ENCODE measurements at regions not wholly inside any gene's neighbourhood (a gene's known extent, or its start where the extent isn't known, plus 50 kb on each side); places are given as distances from the start of the nearest gene placed in this dataset.

DNA sequence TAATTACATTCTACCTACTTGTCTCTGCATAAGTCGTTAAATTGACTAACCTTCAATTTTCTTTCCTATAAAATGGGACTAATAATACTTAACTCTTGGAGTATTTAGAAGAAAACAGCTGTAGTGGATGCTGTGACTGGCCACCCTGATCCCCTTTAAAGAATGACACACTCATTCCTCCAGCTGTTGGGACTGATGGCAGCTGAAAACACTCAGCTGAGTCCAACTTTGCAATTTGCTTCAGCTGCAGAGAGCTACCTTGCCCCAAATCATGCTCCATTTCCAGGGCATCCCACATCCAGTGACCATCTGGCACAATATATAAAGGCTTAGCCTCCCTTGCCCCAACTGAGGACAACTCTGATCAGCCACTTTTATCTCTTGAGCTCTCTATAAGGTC is 89.1 kb downstream of the MID1IP1 start:
- no peak for DNase-seq

DNA sequence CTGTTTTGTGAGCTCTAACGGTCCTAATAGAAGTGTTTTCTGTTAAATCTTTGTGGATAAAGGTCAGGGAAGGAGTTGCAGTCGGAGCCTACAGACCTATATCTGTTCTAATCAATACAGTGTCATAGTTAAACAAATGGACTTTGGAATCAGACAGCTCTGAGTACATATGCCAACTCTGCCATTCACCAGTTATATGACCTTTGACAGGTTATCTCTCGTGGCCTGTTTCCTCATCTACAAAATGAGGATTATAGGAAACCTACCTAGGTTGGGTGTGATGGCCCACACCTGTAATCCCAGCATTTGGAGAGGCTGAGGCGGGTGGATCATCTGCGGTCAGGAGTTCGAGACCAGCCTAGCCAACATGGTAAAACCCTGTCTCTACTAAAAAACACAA is 89.7 kb downstream of the MID1IP1 start:
- no peak for DNase-seq

DNA sequence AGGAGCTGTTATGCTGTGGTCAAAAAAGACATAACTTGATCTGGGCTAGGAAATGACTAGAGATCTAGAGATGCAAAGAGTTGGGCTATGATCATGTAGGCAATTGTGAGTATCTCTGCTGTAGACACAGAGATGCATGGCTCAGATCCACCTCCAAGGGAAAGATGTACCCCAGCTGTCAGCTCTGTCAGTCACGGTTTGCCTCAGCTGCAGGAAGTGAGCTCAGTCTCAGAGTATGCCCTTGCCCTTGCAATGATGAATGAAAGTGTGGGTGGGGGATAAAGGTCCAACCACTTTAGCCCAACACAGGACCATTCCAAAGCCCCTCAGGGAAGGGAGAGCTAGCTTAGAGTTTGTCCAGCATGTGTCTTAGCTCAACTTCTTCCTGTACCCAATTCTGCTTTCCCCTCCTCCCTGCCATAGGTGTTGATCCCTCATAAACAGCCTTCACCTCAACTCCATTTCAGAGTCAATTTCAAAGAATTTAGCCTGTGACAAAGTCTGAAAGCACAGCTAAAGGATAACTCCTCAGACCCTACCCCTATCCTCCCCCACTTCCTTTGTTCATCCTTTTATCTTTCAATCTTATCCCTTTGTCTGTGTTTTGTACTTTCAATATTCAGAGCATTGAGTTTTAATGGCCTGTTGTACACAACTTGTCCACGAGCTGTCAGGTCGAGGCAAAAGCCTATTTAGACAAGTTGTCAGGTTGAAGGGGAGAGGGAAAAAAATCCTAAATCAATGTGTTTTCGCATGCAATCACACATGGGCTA is 90.6 kb downstream of the MID1IP1 start:
- DNase-seq, result no peak

DNA sequence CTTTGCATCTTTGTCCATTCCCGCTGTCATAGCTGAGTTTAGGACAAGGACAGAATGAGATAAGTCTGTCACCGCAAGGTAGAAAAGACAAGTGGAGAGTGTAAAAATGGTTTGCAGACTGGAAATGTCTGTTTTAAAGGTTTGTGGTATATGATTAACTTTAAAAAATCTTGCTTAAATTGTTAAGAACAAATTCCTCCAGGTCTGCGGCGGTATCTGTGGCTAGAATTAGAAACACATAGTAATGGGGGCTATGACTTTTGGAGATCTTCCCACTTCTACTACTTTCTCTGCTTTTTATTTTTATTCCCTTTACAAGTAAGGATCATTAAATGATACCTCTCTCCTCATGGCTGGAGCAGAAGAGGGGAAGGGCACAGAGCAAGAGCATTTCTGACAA is 92.2 kb downstream of the MID1IP1 start:
- DNase-seq, result no peak

DNA sequence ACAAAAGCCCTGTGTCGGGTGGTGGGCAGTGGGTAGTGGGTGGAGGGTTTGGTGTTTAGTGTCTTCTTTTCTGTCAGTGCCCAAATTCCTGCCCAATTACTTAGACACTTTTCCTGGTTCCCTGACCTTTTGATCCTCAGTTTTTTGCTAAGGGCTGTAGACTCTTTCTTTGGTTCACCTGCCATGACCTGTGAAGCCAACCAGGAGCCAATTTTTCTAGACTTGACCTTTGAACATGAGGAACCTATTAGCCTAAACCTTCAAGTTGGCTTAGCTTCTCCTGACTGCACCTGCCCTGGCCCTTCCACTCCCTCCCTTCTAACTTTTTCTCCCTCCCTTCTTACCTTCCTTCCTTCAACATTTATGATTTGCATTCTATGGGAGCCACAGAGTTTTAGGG is 94.5 kb downstream of the MID1IP1 start:
- DNase-seq, result no peak

DNA sequence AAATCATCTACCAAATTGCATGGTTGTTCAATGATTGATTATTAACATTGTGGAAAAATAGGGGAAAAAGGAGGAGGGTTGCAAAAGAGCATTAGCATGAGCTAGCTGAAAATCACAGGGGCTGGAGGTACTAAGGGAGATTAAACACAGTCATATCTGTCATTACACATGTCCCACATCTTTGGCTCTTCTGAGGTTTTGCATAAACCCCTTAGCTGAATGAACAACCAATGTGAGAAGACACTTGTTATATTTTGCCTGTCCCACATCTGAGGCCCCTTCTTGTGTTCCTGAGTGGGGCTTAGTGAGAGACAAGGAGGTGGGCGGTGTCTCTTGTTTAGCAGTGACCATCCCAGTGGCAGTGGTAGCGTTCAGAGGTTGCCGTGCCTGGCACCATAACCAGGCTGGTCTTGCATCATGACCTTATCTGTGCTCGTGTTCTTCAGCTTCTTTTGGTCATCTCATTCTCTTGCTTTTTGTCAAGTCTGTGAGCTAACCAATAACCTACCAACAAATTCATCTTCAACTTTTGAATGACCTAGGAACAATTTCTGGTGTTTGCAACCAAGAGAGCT is 95.6 kb downstream of the MID1IP1 start:
- DNase-seq, result no peak

DNA sequence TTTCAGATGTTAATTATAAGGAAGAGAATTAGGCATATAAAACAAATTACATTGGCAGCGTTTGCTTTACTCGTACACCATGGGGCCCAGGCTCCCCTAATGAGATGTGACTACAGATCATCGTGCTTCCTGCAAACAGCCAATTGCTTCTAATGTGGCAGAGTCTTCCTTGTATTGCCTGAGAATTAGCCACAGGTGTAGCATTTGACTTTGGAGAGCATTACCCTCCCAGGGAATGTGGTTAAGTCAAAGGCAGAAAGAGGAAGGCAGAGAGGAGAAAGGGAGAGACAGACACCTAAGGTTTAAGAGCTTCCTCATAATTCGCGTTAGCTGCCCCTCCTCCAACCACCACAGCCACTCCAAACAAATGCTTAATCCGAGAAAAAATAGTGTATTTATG is 97.0 kb downstream of the MID1IP1 start:
- no peak for DNase-seq

DNA sequence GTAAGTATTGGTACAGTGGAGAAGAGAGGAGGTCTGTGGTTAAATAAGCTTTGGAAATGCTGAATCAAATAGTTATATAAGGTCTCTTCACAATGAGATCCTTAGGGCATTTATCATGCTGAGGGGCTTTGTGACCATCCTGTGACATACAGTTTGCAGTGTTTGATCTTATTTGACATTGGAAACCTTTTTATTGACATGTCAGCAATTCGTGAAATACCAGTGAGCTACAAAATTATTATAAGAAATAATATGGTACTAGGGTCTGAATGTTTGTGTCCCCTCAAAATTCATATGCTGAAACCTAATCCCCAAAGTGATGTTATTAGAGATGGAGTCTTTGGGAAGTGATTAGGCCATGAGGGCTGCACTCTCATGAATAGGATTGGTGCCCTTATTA is 98.4 kb downstream of the MID1IP1 start:
- no peak for DNase-seq

DNA sequence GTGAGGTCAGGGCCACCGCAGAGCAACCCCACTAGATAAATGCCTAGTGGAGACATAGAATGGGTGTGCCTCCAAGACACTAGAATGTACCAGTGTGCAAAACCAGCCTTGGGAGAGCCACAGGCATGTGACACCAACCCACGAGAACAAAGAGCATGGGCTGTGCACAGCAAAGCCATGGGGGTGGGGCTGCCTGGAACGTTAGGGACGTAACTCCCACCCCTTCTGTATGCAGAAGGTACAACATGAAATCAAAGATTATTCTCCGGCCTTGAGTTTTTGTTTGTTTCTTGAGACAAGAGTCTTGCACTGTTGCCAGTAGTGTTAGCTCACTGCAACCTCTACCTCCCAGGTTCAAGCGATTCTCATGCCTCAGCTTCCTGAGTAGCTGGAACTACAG is 99.5 kb downstream of the MID1IP1 start:
- DNase-seq, result no peak

DNA sequence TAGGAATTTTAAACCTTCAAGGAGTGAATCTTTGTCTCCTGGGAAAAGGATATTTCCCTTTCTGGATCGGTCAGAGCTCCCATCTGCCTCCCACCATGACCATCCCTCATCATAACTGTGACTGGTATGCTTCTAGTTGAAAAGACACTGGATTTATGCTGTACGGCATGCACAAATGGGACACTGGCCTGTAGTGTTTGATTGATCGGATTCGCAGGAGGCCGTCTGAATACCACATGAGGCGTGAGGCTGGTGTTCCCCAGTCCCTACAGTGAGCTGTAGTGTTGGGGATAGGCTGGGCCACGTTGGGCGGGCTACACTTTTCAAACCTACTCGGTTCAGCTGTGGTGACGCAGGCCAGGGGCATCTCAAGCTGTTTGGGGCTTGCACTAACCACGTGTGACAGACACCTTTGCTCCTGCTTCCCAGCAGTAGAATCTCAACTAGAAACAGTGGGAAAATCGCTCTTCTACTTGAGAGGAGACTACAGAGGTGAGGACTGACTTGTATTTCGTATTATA is 101.8 kb downstream of the MID1IP1 start:
- no peak for DNase-seq

DNA sequence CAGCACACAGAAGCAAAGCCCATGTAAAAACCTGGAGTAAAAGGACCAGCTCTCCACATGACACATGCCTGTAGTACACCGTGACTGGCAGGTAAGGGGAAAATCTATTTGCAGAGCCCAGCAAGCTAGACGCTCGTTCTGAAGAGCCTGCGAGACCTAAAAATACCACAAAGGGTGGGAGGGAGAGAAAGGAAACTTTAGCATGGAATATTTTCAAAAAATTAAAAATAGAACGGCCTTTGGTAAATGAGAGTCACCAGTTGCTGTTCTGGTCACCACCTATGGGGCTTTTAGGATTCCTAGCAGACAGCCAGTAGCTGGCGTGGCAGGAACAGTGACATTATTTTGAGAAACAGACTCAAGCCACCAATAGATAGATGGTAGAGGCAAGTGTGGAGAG is 115.5 kb downstream of the MID1IP1 start:
- DNase-seq, result no peak

DNA sequence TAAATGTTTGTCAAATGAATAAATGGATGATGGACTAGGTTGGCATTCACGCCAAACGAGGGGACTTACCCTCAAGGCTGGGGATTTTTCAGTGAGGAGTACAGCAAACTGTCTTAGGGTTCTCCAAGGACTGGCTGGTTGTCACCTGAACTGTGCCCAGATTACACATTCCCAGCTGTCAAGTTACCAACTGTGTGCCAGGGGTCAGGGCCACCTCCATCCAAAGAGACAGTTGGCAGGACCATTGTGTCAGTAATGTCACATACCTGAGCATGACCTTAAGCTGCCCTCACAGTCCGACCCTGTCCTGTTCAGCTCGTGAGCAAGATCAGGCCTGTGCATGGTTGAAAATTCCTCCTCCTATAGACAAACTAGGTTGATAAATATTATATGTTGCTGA is 116.7 kb downstream of the MID1IP1 start:
- no peak for DNase-seq

DNA sequence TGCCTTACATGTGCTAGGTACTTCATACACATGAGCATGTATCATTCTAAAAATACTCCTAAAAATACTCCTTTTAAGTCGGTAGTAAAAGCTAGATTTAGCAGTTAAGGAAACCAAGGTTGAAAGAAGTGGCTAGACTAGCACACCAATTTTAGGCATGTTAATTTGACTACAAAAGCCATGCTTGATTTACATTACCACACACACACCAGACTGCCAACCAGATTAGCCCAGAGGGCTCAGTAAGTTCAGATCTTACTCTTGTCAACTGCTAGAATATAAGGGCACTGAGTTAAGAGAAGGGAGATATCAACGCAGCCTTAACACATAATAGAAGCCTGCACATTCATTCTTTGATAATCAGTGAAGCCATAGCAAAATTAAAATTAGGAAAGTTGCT is 117.9 kb downstream of the MID1IP1 start:
- no peak for DNase-seq

DNA sequence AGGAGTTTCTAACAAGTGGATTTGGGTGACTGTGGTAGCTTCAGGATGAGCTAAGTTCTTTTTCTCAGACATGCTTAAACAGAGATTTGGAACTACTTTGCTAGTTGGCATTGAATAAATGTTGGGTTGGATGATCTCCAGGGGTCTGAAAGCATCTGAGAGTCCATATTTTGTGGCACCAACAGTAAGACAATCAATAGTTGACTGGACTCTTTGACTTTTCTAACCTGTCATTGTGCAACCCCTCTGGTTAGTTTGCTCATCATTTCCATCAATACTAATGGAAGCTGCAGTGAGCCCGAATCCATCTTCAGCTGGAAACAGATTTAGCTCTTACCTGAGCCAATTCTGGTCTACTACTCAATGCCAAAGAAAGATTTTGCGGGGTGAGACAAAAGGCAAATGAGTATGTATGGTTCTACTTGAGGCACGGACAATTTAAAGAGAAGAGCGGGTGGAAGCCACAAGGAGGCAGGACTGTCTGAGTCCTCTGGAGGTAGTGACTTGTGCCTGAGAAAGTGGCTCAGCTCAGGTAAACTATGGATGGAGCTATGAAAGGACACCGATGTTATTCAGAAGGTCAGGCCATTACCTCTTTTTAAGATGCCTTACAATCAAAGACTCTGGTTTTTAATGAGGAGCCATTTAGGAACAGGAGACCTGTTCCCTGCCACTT is 118.7 kb downstream of the MID1IP1 start:
- DNase-seq, result no peak

DNA sequence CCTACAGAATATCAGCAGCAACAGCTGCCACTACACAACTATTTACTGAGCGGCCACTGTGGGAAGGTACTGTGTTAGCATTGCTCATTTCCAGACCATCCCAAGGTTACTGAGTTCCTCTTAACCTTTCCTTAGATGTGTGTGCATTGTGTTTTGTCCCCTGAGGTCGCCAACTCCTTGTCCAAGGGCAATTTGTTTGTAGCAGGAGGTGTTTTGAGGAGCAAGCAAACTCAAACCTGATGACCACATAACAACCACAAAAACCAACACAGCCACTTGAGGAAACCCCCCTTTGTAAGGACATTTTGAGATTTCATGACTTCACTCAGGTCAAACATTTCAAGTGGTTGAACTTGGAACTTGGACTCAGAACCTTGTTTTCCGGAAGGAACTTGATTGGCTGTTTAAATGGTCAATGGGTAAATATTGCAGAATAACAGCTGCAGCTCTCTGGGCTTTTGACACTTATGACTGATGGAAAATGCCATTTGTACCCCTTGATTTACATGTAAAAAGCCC is 122.3 kb downstream of the MID1IP1 start:
- no peak for DNase-seq

DNA sequence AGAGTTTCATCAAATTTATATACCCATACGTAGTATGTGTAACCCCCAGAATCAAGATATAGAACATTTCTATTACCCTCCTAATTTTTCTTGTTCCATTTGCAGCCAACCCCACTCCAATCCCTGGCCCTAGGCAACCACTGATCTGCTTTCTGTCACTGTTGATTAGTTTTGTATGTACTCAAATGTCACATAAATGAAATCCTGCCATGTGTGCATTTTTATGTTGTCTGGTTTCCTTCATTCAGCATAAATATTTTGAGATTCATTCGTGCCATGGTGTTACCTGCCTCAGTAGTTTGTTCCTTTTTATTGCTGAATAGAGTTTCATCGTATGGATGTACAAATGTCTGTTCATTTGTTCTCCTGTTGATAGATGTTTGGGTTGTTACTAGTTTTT is 126.3 kb downstream of the MID1IP1 start:
- DNase-seq, result no peak

DNA sequence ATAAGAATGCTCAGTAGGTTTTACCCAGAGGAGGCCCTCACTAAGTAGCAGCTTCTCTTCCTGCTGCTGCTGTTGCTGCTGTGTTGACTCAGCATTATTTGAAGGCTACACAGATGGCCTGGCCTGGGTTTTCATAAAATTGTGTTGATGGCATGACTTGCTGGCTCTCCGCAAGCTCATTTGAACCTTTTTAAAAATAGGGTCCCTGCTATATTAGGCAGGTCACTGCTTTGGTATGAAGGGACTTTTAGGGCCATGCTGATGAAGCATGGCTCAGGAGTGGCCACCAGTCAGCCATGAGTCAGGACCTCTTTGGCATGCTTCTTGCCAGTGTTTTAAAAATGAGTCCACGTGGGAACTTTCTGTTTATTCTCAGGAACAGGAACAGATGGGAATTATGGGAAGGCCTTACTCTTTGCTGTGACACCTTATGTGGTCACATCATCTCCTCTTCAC is 128.7 kb downstream of the MID1IP1 start:
- no peak for DNase-seq

DNA sequence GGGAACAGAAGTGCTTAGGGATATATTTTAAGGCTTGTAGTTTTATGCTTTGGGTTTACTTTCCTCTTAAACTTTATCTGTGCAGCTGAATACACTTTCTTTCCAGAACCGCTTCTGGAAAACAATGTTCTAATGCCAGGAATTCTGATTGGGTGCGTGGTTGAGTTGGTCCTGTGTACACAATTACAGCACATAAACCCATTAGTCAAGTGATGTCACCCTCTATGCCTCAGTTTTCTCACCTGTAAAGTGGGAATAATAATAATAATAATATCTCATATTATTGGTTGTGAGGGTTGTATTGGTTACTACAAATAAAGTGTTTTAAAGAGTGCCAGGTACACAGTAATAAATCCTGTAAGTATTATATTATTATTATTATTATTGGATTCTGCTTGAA is 129.2 kb downstream of the MID1IP1 start:
- DNase-seq, result no peak

DNA sequence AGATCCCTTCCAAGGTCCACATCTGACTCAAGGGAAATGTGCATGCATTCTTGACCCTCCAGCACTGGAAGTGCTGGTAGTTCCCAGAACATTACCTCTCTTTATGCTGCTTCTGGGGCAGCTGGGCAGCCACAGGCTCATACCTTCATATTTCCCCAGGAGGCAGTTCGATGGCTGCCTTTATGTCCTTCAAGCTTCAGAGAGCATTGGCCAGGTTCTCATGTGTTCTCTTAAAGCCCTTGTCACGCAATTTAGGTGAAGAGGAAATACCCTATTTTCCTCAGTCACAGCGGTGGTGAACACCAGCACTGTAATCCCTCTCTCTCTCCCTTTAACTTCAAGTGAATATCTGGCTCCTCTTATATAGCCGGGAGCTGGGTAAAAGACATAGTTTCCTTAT is 134.3 kb downstream of the MID1IP1 start:
- no peak for DNase-seq

DNA sequence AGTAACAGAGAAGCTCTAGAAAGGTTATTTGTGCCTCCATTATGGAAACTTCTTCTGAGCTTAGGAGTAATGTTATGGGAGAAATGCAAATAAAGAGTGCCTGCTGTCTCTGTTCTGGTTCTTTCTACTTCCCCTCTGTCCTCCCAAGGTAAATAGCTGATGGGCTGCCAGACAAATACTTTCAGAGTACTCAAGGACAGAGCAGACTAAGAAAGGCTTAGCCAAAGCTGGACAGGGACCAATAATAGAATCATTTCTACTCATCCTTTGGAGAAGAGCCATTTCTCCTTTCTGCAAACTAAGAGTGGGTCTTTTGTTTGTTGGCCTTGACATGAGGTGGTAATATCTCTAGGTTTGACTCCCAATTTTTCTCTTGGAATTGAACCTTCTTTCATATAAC is 136.1 kb downstream of the MID1IP1 start:
- DNase-seq, result no peak

DNA sequence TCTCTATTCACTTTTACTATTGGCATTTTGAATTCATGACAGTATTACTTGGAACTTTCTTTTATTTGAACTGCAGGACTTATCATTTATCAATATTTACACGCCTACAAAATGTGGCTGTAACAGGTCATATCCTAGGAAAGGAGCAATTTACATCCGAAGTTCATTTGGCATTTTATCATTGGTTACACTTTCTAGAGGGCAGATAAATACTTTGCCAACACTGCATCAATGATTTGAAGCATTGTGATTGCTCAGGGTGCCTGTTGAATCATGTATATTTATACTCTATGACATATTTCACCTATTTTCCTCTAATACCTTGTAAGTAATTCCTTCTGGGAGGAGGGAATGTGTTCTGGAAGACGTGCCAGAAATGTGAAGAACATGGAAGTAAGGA is 136.7 kb downstream of the MID1IP1 start:
- DNase-seq, result no peak

DNA sequence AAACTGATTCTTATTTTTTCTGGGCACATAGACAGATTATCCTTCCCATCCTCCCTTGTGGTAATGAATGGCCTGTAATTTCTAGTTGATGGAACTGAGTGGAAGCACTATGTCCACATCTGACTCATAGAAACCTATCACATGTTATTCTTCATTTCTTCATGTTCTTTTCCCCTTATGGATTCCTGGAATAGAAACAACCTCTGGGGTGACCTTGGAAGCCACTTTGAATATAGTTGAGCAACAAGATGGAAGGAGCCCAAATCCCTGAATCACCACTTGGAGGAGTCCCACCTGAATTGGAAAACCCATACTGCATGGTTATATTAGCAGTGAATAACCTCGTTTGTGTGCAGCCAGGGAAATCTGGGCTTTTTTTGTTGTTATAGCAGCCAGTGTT is 137.8 kb downstream of the MID1IP1 start:
- no peak for DNase-seq

DNA sequence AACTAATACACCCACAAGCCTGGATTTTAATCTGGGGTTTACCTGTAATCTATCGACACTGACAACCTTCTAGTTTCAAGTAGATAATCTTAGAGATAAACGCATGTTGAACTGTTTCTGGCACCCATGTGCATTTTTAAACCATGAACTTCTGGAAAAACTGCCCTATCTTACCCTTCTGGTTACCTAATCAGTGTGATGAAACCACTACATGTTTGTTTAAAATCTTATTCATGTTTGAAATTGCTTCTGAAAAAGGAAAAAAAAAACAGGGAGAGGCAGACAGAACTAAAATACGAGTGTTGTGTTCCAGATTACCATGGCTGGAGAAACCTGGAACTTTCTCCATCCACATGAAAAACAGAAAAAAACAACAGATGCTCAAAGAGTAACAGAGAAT is 139.3 kb downstream of the MID1IP1 start:
- no peak for DNase-seq

DNA sequence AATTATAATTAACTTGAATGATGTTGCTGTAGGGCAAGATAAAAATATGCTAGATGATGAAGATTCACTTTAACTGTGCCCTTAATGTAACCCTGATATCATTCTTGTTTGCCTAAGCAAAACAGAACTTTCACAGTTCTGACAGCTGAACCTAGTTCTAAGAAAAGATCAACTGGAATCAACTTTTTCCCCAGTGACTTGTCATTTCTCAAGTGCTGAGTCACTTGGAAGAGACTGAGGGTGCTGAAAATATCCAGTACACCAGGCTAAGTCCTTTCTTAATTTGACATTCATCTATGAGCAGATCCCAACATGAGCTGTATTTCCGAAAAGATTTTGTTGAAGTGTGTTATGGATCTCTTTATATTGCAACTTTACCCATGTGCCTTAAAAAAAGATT is 140.4 kb downstream of the MID1IP1 start:
- DNase-seq, result no peak

Measured in hippocampal formation (tissue), 2 donors.